OCI-M1 (cell line): ENCODE measurements at regions not wholly inside any gene's neighbourhood (a gene's known extent, or its start where the extent isn't known, plus 50 kb on each side); places are given as distances from the start of the nearest gene placed in this dataset.
"Not testable (repeated sequence)": the region's sequence is repeated elsewhere in the genome, so short reads cannot be mapped to it uniquely, and the experiment has no call there.

ENCODE experiments used
- DNase-seq: peaks from one replicate; lab custom pipeline; 2025; lab: John Stamatoyannopoulos, UW

- DNase-seq: no peak
Observed at GRCh38 chr5:16296946-16297345, 117.4 kb upstream of the MARCHF11 start.

GRCh38 chr5:16291894-16292293 lies 112.3 kb upstream of the MARCHF11 start:
- no peak for DNase-seq

- no peak for DNase-seq
Observed at GRCh38 chr5:16291474-16291873, 111.9 kb upstream of the MARCHF11 start.

GRCh38 chr5:16283791-16284190 lies 104.2 kb upstream of the MARCHF11 start:
- DNase-seq: no peak

GRCh38 chr5:16276859-16277258 lies 97.3 kb upstream of the MARCHF11 start:
- not testable (repeated sequence) for DNase-seq

GRCh38 chr5:16271851-16272250 lies 92.3 kb upstream of the MARCHF11 start:
- peak; percentile 23 for DNase-seq

GRCh38 chr5:16265141-16265540 lies 85.5 kb upstream of the MARCHF11 start:
- peak; percentile 28 for DNase-seq

GRCh38 chr5:16260000-16260399 lies 80.4 kb upstream of the MARCHF11 start:
- DNase-seq: peak; percentile 53

GRCh38 chr5:16253856-16254255 lies 74.3 kb upstream of the MARCHF11 start:
- DNase-seq: no peak

- no peak for DNase-seq
Observed at GRCh38 chr5:16245956-16246355, 66.4 kb upstream of the MARCHF11 start.

- DNase-seq: no peak
Observed at GRCh38 chr5:16245249-16245648, 65.7 kb upstream of the MARCHF11 start.

- DNase-seq: no peak
Observed at GRCh38 chr5:16238018-16238417, 58.4 kb upstream of the MARCHF11 start.

GRCh38 chr5:16234598-16234997 lies 55.0 kb upstream of the MARCHF11 start:
- DNase-seq: peak; percentile 26

- DNase-seq: no peak
Observed at GRCh38 chr5:16233730-16234129, 54.1 kb upstream of the MARCHF11 start.

- peak; percentile 30 for DNase-seq
Observed at GRCh38 chr5:16229357-16229940, 49.9 kb upstream of the MARCHF11 start.
